Activated CD8-positive, alpha-beta memory T cell treated with anti-CD3 and anti-CD28 coated beads for 1 hour (primary cell): ENCODE measurements at regions not wholly inside any gene's neighbourhood (a gene's known extent, or its start where the extent isn't known, plus 50 kb on each side); places are given as distances from the start of the nearest gene placed in this dataset.

Source experiments
- DNase-seq, 2 donors: peaks; one replicate each; pipeline ENCODE4 v3.0.0-alpha.2; 2020; ENCODE audit warnings: low read depth in 1 of 2; ENCODE audit errors: extremely low read depth in 1 of 2

DNA sequence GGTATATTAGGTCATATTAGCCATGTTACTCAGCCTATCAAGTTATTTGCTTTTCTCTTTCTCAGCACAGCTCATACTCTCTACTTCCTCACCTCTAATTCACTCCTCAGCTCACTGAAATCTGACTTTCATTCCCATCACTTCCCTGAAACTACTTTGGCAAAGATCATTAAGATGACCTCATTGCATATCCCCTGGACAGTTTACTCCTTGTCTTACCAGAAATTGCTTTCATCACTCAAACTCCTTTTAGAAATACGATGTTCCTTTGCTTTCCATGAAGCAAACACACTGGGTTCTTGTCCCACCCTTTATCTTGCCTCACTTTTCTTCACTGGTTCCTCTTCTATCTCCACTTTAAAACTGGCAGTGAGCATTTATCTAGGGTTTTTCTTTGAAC lies 354.4 kb downstream of the TUSC7 start:
- no peak for DNase-seq

DNA sequence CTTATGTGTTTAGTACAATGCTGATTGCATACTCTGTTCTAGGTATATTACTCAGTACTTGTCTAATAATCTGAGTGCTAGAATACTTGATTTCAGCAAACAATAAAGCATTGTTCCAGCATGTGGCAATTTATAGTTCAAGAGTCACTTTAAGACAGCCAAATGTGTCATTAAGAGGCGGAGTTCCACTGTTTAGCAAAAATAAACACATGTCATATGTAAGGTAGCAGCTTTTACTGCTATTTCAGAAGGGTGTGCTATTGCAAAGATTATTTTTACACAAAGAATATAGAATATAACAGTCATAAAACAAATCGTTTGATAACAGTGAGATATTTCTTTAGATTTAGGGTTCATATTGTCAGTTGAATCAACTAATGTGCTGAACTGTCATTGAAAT lies 358.7 kb downstream of the TUSC7 start:
- DNase-seq = no peak

DNA sequence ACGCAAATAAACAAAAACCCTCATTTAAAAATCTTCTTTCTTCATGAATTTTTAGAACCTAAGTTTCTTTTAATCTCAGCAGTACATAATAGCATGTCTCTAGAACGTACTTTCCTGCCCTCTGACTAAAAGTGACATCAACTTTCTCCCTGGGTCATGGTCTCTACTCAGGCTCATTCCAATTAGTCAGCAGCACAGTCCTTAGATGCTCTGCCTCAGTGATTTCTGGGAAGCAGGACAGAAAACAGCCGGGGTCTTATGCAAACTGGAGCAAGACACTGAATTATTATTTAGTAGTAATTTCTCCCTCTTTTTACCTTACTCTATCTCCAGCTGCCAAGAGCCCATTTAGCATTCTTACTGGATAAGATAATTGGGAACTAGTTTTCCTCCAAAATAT lies 365.2 kb downstream of the TUSC7 start:
- DNase-seq = no peak

DNA sequence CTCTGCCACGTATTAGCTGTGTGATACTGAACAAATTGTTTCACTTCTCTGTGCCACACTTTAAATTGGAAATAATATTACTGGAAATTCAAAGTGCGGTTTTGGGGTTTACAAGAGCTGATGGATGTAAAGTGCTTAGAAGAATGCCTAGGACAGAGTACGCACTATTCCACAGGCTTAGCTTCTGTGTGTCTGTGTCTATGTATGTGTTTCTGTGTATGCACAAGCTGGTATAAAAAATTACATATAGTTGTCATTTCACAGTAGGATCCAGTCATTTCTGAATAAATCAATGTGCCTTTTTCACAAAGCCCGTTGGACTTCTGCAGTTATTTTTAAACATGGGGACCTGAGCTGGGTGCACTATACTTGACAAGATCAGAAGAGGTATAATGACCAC lies 370.4 kb downstream of the TUSC7 start:
- no peak for DNase-seq

DNA sequence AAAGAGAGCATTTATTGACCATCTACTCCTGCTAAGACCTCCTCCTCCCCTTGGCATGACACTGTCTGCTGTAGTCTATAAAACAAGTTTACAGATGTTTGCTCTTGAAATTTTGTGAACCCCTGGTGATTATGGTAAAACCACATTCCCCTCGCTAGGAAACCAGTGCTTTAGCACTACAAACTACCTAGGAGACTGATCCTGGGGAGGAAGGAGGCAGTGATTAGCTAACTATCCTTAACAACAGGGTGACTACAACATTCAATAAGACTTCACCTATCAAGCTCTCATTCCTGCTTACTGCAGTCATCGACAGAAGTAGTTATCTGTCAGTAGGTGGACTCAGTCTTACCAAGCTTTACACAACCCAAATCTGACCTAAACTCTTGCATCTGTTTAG lies 371.3 kb downstream of the TUSC7 start:
- DNase-seq = no peak

DNA sequence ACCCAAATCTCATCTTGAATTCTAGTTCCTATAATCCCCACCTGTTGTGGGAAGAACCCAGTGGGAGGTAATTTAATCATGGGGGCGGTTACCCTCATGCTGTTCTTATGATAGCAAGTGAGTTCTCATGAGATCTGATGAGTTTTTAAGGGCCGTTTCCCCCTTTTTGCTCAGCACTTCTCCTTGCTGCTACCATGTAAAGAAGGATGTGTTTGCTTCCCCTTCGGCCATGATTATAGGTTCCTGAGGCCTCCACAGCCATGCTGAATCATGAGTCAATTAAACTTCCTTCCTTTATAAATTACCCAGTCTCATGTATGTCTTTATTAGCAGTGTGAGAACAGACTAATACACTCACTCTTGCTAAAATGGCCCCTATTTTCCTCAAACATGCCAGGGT lies 374.7 kb downstream of the TUSC7 start:
- no peak for DNase-seq

DNA sequence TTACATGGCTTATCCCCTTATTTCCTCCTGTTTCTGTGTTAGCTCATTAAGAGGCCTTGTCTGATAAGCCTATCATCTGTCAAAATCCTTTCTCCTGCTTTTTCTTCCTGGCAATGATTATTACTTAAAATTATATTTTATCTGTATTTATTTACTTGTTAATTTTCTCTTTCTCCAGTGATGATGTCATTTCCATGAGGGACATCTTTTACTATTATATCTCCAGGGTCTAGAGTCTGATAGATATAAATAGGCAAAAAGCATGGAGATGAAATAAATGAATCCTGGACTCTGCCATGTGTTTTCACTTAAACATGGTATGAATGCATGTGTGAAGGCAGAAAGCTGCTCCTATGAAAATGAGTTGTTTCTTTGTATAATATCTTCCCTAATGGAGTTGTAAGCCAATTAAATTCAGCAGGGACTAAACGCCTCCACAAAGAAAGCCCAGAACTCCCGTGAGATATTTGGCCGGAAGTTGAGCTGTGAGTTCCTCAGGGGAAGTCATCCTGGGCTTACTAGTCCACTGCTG lies 375.2 kb downstream of the TUSC7 start:
- no peak for DNase-seq

DNA sequence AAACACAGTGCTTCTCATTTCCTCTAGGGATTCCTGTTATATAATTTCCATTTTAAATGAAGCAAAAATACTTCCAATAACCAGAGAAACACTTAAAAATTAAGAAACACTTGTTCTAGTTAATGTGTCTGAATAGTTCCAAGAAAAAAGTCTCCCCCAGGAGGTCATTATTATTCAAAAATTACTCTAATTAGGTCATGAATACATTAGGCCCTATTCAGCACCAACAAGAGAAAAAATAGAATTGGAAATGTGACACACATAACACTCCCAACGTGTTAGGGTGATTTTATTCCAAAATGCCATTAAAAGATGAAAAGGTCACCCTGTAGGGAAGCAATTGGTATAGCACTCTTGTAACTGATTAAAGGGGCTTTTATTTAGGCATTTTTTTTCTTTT lies 382.1 kb downstream of the TUSC7 start:
- DNase-seq = no peak

DNA sequence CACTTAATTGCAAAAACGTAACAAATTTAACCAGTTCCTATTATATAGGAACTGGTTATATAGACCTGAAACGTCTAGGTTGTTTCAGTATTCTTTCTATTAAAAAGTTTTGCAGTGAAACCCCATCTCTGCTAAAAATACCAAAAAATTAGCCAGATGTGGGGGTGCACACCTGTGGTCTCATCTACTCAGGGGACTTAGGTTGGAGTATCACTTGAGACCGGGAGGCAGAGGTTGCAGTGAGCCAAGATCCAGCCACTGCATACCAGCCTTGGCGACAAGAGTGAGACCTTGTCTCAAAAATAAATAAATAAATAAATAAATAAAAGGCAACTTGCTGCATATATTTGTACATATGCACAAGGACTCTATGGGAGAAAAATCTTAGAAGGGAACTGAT lies 387.0 kb downstream of the TUSC7 start:
- no peak for DNase-seq

DNA sequence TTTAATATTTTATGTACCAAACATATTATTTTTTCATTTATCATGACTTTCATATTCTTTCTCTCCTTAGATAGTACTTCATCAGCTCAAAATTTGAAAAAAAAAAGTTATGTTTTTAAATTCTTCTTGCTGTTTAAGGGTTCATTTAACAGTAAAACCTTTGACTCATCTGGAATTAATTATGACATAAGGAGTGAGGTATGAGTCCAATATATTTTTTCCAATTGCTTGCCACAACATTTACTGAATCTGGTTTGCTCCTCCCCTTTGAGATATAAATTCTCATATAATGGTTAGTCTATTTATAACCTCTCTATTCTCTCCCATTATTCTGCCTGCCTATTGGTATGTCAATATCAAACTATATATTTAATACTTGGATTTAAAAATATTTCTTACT lies 387.8 kb downstream of the TUSC7 start:
- no peak for DNase-seq

DNA sequence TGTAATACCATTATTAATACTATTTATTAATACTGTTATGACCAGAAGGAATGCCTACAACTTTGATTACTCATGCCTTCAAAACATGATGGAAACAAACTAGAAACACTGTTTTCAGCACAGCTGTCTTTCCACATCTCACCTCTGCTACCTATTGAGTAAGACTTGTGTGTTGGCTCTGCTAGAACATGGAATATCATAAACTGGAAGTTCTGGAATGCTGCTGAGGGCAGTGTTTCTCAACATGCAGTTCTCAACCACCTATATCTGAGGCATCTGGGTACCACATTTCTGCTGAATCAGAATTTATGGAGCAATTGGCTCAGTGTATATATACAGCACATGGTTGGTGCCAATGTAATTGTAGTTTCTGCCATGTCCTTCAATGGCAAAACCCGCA lies 392.1 kb downstream of the TUSC7 start:
- no peak for DNase-seq

DNA sequence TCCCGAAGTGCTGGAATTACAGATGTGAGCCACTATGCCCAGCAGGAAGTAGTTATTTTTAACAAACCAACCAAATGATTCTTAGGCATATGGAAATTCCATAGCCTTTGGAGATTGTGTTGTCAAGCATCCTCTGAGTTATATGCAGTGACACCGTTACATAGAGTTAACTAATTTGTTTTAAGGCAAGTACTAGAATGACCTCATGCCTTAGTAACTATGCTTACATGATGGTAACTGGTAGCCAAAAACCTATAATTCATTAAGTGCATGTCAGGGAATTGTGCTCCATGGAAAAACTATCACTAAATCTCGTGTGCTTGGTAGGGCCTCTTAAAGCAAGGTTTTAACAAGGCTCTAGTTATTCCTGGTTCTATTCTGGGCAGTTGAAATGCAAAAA lies 392.8 kb downstream of the TUSC7 start:
- no peak for DNase-seq

DNA sequence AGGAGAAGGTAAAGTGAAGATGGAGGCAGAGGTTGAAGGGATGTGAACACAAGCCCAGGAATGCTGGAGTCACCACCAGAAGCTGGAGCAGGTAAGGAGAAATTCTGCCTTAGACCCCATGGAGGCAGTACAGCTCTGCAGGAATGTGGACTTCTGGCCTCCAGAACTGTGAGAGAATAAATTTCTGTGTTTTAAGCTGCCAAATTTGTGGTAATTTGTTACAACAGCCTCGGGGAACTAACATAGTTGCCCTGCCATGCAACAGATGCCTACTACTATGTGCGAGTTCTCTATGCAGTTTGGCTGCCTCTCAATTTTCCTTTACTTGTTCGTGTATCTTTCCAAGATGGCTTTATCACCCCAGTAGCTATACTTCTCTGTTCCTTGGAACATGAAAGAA lies 394.1 kb downstream of the TUSC7 start:
- DNase-seq = no peak

DNA sequence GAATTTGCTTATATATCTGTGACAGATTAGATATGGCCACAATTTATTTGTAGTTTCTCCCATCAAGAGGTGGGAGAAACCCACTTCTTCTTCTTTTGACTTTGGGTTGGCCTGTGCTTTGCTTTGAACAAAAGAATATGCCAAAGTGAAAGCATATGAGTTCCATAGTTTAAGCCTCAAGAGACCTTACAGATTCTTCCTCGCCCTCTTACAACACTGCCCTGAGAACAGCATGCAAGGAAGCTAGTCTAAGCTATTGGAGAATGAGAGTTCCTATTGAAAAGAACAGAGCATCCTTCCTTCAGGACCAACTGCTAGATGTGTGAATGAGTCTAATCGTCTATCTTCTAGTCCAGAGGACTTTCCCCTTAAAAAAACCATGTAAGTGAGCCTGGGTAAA lies 394.8 kb downstream of the TUSC7 start:
- no peak for DNase-seq

DNA sequence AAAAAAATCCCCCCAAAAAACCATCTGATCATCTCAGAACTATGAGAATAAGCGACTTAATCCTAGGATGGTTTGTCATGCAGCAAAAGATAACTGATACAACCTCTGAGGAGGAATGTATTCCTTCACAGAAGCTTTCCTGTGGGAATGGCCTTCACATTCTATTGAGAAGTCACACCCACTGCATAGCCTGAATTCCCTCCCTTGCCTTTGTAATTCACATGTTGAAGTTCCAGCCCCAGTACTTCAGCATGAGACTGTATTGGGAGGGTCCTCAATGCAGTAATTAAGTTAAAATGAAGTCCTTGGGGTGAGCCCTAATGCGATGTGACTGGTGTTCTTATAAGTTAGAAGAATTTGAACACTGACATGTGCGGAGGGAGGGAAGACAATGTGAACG lies 395.2 kb downstream of the TUSC7 start:
- no peak for DNase-seq

DNA sequence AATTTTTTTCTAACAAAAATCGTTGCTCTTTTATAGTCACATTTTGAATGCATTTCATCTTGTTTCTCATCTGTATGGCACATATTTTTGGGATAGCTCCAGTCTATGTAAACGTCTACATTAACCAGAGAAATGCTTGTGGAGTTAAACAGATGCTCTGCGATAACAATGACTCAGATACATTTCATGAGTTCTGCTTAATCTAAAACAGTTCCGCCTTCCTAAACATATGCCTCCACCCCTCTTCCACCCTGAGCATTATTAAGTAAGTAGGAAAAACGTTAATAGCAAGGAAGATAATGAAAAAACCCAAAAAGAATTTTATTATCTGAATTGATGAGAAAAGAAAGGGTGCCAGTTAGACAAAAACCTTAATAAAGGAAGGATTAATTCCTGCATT lies 396.1 kb downstream of the TUSC7 start:
- DNase-seq = no peak

DNA sequence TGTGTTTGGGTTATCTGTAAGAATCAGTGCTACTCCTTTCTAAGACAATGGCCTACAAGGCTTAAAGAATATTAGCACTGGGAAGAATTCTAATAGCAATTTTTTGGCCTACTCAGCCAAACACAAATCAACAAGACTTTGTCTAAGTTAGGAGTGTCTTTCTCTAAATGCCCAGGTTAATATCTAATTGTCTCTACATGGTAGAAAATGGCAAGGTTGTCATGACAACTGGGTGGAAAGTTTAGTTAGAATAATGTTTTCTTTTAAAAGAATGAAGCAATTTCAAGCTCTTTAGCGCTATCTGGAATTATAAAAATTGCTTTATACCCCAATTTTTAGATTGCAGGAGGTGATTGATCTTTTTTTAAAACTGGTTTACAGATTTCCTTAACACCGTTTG lies 396.8 kb downstream of the TUSC7 start:
- no peak for DNase-seq

DNA sequence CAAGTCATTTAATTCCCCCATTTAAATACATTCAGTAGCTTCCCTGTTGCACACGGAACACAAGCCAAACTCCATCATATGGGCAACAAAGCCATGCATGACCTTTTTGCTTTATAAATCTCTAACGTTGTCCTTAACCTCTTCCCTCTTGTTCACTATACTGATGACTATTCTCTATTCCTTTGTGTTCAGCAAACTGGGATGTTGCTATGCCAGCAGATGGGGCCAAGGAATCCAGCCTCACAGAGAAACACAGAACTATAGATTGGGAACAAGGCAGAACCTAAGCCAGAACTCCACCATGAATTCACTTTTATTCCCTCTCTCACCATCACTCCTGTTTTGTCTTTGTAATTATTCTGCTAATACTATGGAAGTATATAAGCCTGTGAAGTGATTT lies 398.4 kb downstream of the TUSC7 start:
- DNase-seq = no peak

DNA sequence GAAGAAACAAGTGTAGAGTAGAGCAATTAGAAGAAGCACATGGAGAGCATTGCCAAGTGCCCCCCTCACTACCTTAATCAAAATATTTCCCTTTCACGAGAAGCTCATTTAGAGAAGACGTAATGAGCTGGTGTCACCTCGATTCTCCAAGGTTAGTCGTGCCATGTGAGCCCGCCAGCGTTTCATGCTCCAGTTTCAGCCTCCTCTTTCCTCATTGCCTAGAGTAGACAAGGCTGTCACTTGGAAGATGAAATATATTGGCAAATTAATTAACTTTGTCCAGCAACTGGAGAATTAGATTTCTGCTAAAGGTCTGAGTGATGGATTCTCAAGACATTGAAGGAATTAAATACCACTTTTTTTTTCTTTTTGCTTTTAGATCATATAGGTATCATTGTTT lies 399.6 kb downstream of the TUSC7 start:
- DNase-seq = no peak

DNA sequence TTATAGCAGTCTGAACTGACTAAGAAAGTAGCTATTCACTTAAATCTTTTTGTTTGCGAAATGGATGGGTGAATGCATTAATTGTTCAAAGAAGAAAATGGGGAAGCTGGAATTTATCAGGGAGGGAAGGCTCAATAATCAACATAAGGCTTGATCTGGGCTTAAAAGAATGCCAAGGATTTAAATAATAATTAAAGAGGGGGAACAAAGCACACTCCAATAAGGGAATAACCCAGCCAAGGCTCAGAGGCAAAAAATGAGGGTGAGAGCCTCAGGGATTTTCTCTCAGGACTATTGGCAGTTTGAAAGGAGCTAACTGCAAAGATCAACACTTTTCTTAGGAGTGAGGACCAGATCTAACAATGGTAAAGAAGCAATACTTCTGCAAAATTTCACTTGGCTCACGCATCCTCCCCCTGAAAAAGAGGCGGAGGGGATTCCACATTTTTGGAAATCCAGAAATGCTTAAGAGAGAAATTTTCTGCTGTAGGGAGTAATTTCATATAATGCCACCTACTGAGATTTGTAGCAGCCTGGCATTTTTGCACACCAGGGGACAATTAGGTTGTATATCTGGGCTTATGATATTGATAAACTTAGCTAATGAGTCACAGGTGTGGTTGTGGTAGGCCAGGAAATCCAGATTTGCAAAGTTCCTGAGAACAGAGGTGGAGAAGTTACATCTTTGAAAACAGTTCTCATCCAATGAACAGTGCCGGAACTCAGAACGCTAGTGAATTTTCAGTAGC lies 405.1 kb downstream of the TUSC7 start:
- no peak for DNase-seq

DNA sequence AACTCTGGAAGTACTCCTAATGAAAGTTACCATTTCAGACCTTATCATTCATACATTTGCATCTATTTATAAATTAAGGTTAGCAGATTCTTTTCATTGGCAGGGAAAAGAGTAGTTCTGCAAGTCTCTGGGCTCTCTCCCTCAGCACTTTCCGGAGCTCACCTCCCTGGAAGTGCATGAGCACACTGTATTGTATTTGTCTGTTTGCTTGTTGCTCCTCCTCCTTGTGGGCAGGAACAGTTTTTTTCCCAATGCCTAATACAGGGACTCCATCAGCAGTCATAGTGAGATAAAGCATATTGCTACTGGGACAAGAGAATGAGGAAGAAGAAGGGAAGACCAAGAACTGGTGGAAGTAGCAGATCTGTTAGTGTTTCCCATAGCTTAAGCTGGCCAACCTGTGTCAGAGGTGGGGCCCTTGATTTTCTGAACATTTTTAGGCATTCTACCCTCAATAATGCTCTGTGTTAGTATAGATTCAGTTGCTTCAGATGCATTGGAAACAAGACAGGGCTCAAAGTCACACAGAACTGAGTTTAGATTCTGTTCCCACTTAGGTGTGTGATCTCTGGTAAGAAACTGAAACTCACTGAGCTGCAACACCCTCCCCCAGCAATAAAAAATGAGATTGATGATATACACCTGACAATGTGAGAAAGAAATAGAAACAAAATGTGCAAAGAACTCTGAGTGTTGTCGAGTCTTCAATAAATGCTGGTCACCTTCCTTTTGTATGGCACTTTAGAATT lies 407.8 kb downstream of the TUSC7 start:
- no peak for DNase-seq

DNA sequence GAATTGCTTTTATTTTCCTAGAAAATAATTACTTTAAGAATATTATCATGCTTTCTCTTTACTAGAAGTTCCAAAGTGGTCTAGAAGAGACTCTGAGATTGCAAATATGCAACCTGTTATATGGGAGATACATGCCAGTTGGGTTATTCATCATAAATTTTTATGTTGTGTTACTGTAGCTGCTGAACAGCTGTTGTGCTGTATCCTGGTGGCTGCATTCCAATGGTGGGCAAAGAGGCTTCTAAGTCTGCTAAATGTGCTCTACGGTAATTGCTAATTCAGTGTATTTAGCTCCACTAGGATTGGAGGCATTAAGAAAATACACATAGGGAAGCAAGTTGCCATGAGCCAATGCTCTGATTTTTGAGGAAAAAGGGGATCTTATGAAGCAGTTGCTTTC lies 409.0 kb downstream of the TUSC7 start:
- no peak for DNase-seq
